Psoas muscle (tissue), 7 donors: ENCODE measurements at regions not wholly inside any gene's neighbourhood (a gene's known extent, or its start where the extent isn't known, plus 50 kb on each side); places are given as distances from the start of the nearest gene placed in this dataset.

Experiments
- ATAC-seq, 4 donors: fragments of 200-7000 bp; cut with Tn5 transposase; one replicate each; pipeline ENCODE4 v1.9.1; 2020; ENCODE audit warnings: moderate library complexity in 3 of 4, mild to moderate bottlenecking in 2 of 4
- DNase-seq, 2 donors: peaks; one replicate each; pipeline ENCODE4 v3.0.0-alpha.2; 2020
- H3K27ac ChIP-seq: fragments of 200-600 bp; one replicate; pipeline ENCODE4 v1.8.0; 2022
- H3K27me3 ChIP-seq, 3 donors: fragments of 200-600 bp in 1 of 3; one replicate each; pipeline versions ENCODE4 v1.6.1 to v1.8.0; 2013 to 2022; ENCODE audit warnings: low read length in 2 of 3, mild to moderate bottlenecking in 2 of 3, moderate library complexity in 1 of 3; ENCODE audit not compliant: insufficient read depth in 3 of 3
- H3K36me3 ChIP-seq, 2 donors: fragments of 200-600 bp in 1 of 2; one replicate each; pipeline versions ENCODE4 v1.6.1 to v1.8.0; 2013 to 2022; ENCODE audit warnings: low read depth in 1 of 2, mild to moderate bottlenecking in 1 of 2, moderate library complexity in 1 of 2; ENCODE audit not compliant: insufficient read depth in 1 of 2
- H3K4me1 ChIP-seq: fragments of 200-600 bp; one replicate; pipeline ENCODE4 v1.8.0; 2022
- H3K4me3 ChIP-seq: fragments of 200-600 bp; one replicate; pipeline ENCODE4 v1.8.0; 2022; ENCODE audit warnings: mild to moderate bottlenecking
- H3K9me3 ChIP-seq: fragments of 200-600 bp; one replicate; pipeline ENCODE4 v1.8.0; 2022
- WGBS, 3 donors: extraction: QIAGEN DNeasy Blood & Tissue Kit; methylation state at CpG; one replicate each; pipeline versions ENCODE4 v1.1.6 to v1.1.7; 2013; 5-methylcytosine and 5-hydroxymethylcytosine counted together
- intact Hi-C, 2 donors: fragments of 100-400 bp; cut with DNase I; formaldehyde crosslinking; loops; one replicate each; pipeline versions ENCODE4 v1.11.0 to v1.14.2; 2022
- TF ChIP-seq, protein P1 (sequence below): fragments of 200-600 bp; IDR thresholded peaks from one replicate; pipeline ENCODE4 v1.8.0; 2022; ENCODE audit warnings: antibody characterized with exemption
- donor health status: healthy with polysubstance abuse.
- donor health status: DM: no; HTN: no; CAD: no; lungs with moderate emphysema.
- donor health status: Bipolar disorder and iron deficiency.
- donor health status: healthy.
- donor health status: DM: yes; HTN: yes; CAD: no.
- donor health status: DM: no; HTN: no; CAD: no.
- donor health status: DM: yes; HTN: yes; CAD: no.

DNA sequence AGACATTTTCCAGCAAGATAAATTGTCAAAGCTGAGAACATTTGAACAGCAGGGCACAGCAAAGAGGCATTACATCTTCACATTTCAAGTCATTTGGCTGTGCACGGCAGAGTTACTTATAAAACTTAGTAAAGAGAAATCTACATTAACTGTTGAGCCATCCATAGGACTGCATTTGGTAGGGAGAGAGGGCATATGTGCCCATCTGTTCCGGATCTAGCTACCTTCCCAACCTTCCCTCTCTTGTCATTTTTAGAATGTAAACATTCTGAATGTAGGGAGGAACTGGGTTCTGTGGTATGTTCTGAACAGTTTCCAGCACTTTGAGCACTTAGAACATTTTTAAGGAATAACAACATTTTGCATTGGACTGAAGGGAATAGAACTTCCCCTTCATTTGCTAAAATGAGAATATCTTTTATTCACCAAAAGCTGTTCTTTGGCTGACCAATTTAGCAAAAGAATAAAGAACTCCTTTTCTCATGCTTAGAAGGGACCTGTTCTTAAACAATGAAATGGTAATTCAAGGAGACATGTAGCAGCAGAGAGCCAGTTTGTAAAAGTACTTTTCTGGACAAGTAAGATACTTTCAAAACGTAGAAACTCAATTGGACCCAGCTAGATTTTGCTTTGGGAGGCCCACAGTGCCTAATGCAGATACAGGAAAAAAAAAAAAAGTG lies 104.4 kb downstream of the CETN3 start:
- WGBS, 3 donors, result 50 to 53% (median 50%) methylated on average over 3 of the region's 3 CpGs
- no peak for DNase-seq
- TF ChIP-seq, protein P1, sequence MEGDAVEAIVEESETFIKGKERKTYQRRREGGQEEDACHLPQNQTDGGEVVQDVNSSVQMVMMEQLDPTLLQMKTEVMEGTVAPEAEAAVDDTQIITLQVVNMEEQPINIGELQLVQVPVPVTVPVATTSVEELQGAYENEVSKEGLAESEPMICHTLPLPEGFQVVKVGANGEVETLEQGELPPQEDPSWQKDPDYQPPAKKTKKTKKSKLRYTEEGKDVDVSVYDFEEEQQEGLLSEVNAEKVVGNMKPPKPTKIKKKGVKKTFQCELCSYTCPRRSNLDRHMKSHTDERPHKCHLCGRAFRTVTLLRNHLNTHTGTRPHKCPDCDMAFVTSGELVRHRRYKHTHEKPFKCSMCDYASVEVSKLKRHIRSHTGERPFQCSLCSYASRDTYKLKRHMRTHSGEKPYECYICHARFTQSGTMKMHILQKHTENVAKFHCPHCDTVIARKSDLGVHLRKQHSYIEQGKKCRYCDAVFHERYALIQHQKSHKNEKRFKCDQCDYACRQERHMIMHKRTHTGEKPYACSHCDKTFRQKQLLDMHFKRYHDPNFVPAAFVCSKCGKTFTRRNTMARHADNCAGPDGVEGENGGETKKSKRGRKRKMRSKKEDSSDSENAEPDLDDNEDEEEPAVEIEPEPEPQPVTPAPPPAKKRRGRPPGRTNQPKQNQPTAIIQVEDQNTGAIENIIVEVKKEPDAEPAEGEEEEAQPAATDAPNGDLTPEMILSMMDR, result no peak
- Histone ChIP-seq H3K36me3 (no peaks in the 10 kb centered on the region), H3K4me3 (no peak overlapping the region), H3K4me1 (no peaks in the 10 kb centered on the region), H3K27ac (no peak overlapping the region), H3K9me3 (no peaks in the 10 kb centered on the region), H3K27me3 (no peaks in the 10 kb centered on the region)
- intact Hi-C loops, result no loop called here
- ATAC-seq, result no peak

DNA sequence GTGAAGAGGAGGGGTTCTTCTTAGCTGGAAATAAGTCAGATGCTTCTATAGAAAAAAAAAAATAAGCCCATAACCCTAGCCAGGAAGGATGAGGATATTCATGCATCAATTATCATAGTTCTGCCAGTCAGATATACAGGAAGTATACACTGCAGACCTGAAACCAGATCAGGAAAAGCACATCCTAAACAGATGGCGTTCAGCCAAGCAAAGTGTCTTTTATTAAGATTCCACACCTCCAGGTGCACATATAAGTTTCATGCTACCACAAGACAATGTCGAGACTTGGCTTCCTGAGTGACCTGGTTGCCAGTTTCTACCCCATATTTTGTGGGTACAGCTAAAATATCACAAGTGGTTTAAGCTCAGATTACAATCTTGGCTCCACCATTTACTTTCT lies 108.3 kb downstream of the CETN3 start:
- intact Hi-C loops, result no loop called here
- Histone ChIP-seq H3K36me3 (no peaks in the 10 kb centered on the region), H3K27ac (no peak overlapping the region), H3K27me3 (no peaks in the 10 kb centered on the region), H3K9me3 (no peaks in the 10 kb centered on the region), H3K4me1 (no peaks in the 10 kb centered on the region), H3K4me3 (no peak overlapping the region)
- DNase-seq (no peak), ATAC-seq (no peak)
- WGBS, 3 donors, result 51 to 67% (median 66%) methylated on average over 2 of the region's 2 CpGs
- TF ChIP-seq, protein P1, result no peak

DNA sequence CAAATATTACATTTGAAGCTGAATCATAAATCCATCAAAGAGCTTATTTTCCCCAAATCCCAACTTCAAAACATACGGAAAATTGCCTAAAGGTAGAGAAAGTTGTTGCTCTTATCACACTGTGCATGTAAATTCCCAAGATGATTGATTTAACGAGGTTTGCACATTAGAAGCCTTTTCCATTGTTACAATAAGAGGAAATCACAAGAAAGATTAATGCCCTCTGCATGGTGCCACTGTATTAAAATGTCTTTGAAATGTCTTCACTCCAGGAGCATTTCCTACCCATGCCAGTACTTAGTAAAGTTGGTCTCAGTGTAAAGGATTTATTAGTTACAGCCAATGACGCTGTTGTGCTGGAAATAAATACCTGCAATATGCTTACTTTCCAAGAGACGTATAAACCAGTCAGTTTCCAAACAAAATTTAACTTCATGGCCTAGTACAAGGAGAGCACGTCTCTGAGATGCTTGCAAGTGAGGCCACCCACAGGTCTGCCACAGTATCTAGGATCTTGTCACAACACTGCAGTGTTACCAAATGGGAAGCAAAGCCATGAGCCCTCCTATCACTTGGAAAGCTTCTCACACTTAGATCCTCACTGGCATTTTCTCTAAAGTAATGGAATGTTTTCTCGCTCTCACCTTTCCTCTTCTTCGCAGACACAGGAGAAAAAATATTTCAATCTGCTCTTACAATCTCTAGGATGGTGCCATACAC lies 112.4 kb downstream of the CETN3 start:
- DNase-seq (no peak), ATAC-seq (no peak)
- 70 to 73% (median 72%) methylated on average over 7 of the region's 7 CpGs for WGBS, 3 donors
- no peak overlapping the region for H3K27ac ChIP-seq
- intact Hi-C loops, result no loop called here
- TF ChIP-seq, protein P1, result no peak
- H3K36me3 ChIP-seq, result no peaks in the 10 kb centered on the region
- no peaks in the 10 kb centered on the region for H3K4me1 ChIP-seq
- H3K27me3 ChIP-seq, result no peaks in the 10 kb centered on the region
- H3K9me3 ChIP-seq, result no peaks in the 10 kb centered on the region
- no peak overlapping the region for H3K4me3 ChIP-seq

DNA sequence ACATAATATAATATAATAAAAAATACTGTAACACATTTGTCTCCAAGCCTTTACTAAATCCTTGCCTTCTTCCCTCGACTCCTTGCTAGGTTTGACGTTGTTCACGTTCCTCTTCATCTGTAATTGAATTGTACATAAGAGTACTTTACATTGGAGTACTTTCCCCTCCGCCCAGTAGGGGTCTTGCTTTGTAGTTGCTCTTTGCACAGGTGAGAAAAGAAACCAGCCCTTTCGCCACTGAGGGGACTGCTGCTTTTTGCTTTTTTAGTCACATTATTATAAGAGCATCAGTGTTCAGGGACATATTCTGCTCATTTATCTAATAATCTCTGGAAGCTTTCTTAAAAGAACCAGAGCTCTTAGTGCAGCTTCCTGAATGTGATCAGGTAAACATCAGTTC lies 115.0 kb downstream of the CETN3 start:
- H3K4me1 ChIP-seq, result peaks cover 8% of the 10 kb centered on the region
- TF ChIP-seq, protein P1, result no peak
- no peaks in the 10 kb centered on the region for H3K27me3 ChIP-seq
- DNase-seq (no peak), ATAC-seq (no peak)
- no peak overlapping the region for H3K27ac ChIP-seq
- H3K9me3 ChIP-seq, result no peaks in the 10 kb centered on the region
- intact Hi-C loops, result no loop called here
- no peak overlapping the region for H3K4me3 ChIP-seq
- H3K36me3 ChIP-seq, result no peaks in the 10 kb centered on the region
- WGBS, 3 donors, result 85 to 88% (median 86%) methylated on average over 5 of the region's 5 CpGs
